H7 (cell line): ENCODE measurements at regions not wholly inside any gene's neighbourhood (a gene's known extent, or its start where the extent isn't known, plus 50 kb on each side); places are given as distances from the start of the nearest gene placed in this dataset.
A peak's percentile ranks its signal among the peaks of the same experiment; 100 is the strongest.

Experiments
- DNase-seq: peaks from one replicate; pipeline ENCODE4 v3.0.0; 2012
- H3K27me3 ChIP-seq: 2 replicates; pipeline ENCODE4 v1.6.0; 2011; ENCODE audit warnings: mild to moderate bottlenecking, low read length; ENCODE audit not compliant: control insufficient read depth, insufficient read depth
- H3K36me3 ChIP-seq: replicated peaks from 2 replicates; pipeline ENCODE4 v1.5.1; 2011; ENCODE audit warnings: low read length; ENCODE audit not compliant: control insufficient read depth, insufficient read depth
- H3K4me3 ChIP-seq: 2 replicates; pipeline ENCODE4 v1.5.1; 2011; ENCODE audit warnings: low read depth, mild to moderate bottlenecking, control low read depth, low read length, moderate library complexity; ENCODE audit not compliant: insufficient read depth

DNA sequence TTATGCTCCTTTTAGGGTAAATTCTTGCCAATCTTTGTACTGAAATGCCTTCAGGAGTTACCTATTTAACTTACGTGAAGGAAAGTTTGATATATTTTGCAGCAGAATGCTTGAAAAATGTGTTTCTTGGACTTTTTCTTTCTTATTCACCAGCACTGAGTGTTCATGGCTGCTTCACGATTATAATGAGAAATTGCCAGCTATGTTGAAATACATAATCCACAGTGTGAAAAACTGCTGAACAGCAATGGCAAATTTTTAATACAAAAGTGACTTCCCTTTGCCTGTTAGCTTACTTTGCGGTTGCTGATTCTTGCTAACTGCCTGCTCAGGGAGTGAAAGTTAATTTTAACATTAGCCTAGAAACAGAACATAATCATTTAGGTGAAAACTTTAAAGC lies 153.8 kb upstream of the SLC4A4 start:
- Histone ChIP-seq H3K36me3 (no peaks in the 10 kb centered on the region), H3K4me3 (no peak overlapping the region), H3K27me3 (peaks cover 44% of the 10 kb centered on the region)
- no peak for DNase-seq

DNA sequence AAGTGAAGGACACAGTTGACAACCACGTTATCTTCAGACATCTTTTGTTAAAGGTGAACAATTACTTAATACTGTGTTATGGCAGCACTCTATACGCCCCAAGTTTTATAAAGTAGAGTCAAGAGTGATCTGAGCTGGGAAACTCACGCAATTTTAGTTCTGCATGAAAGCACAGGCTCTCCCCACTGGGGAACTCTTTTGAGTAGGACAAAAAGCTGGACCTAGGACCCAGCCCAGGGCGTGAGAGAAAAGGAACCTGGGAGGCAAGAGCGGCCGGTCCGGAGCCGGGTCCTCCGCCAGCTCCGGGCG lies 152.6 kb upstream of the SLC4A4 start:
- DNase-seq: no peak
- Histone ChIP-seq H3K36me3 (no peaks in the 10 kb centered on the region), H3K4me3 (peak overlapping the region; percentile 71), H3K27me3 (peaks cover 44% of the 10 kb centered on the region)

- Histone ChIP-seq H3K36me3 (no peaks in the 10 kb centered on the region), H3K4me3 (peak overlapping the region; percentile 71), H3K27me3 (peaks cover 44% of the 10 kb centered on the region)
- peak; percentile 93 for DNase-seq
Measured at GRCh38 chr4:71186566-71187403, 152.0 kb upstream of the SLC4A4 start.

DNA sequence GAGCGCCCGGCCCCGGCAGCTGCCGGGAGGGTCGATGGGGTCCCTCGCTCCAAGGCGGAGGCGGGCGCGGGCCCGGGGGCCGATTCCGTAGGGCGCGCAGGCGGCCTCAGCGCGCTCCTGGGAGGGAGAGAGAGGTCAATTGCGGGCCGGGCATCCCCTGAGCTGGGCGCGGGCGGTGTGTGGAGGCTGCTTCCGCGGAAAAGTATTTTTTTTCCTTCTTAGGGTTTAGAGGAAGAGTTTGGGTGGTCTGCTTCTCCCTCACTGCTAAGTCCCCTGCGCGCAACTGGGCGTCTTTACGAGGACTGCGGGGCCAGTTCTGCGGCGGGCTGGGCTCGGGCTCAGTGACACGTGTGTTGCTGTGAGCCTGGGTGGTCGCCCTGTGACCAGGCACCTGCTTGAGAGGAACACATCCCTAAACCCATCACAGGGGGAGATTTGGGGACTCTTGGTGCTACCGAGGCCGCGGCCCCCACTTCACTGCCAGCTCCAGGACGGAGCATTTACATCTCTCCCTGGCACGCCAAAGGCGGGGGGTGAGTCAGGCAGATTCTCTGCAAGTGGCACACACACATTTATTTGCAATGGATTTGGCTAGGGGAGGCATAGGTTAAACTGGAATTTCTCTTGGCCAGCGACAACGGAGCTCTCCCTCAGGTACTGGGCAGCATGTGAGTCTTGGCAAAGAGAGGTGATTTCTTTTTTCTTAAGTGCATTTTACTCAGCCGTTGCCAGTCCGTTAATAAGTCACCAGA lies 151.2 kb upstream of the SLC4A4 start:
- peak; percentile 79 for DNase-seq
- Histone ChIP-seq H3K4me3 (peak overlapping the region; percentile 71), H3K27me3 (peaks cover 44% of the 10 kb centered on the region), H3K36me3 (no peaks in the 10 kb centered on the region)

DNA sequence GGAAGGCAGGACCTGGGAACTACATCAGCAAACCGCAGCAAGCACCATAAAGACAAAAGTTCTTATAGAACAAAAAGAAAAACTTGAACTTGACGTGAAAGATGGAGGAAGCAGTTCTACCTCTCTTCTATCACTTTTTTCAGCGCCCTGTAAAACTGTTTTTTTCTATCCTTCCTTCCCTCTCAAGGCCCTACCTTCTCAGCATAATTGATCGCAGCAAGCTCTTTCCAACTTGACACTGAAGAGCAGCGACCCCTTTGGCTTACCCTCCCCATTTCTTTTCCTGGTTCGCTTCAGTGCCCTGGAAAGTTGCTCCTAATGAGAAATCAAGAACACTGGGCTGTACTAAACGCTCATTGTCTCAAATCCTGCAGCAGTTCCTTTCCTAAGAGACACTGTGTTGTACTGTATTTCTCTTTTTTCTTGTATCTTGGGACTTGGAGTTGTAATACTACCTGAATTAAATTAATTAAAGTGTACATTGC lies 150.6 kb upstream of the SLC4A4 start:
- Histone ChIP-seq H3K27me3 (peaks cover 44% of the 10 kb centered on the region), H3K36me3 (no peaks in the 10 kb centered on the region), H3K4me3 (peak overlapping the region; percentile 71)
- DNase-seq: peak; percentile 60

GRCh38 chr4:71188951-71189350 lies 149.9 kb upstream of the SLC4A4 start:
- no peak overlapping the region for H3K4me3 ChIP-seq

GRCh38 chr4:71189471-71189870 lies 149.3 kb upstream of the SLC4A4 start:
- Histone ChIP-seq H3K27me3 (peaks cover 43% of the 10 kb centered on the region), H3K4me3 (no peak overlapping the region), H3K36me3 (no peaks in the 10 kb centered on the region)
- no peak for DNase-seq

More at GRCh38 chr4:71188951-71189350, 149.9 kb upstream of the SLC4A4 start:
- no peak for DNase-seq
- no peaks in the 10 kb centered on the region for H3K36me3 ChIP-seq
- H3K27me3 ChIP-seq: peaks cover 44% of the 10 kb centered on the region

GRCh38 chr4:71194454-71194853 lies 144.4 kb upstream of the SLC4A4 start:
- Histone ChIP-seq H3K27me3 (no peaks in the 10 kb centered on the region; the same call in 1 of the 2 replicates), H3K4me3 (no peak overlapping the region), H3K36me3 (no peaks in the 10 kb centered on the region)
- no peak for DNase-seq

DNA sequence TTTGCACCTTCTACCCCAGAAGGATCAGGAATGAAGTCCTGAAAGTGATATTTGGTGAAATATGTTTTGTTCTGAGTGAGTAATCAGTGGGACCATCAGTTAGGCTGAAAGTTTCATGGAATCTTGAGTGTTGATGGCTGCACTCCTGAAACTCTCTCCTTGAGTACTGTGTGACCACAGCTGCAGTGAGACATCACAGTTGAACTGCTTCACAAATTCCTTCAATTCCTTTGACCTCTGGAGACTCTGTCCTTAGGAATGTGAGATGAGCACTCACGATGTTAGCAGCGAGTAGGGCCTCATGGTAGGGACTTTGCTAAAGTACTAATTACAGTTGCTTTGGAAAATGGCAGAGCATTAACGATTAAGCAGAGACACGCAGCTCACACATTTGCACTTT lies 142.9 kb upstream of the SLC4A4 start:
- DNase-seq: peak; percentile 52
- H3K36me3 ChIP-seq: no peaks in the 10 kb centered on the region

DNA sequence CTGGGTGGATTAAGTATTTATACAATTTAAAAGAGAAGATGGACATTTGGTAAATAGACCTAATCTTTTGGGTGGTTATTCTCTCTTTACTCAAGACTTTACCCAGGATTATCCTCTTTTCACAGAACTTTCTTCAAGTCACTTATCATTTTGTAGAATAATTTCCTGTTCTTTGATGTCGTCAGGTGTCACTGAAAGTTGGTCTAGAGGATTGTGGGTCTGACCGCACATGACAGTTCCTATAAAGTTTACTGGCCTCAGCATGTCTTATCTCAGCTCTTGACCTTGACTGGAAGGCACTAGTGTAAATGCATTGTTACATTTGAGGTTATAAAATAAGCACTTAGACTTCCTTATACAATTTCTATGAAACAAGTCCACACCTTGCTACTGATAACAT lies 139.9 kb upstream of the SLC4A4 start:
- no peaks in the 10 kb centered on the region for H3K27me3 ChIP-seq
- no peak for DNase-seq
- H3K4me3 ChIP-seq: no peak overlapping the region
- H3K36me3 ChIP-seq: no peaks in the 10 kb centered on the region

More for the DNA sequence above, 142.9 kb upstream of the SLC4A4 start:
- Histone ChIP-seq H3K4me3 (no peak overlapping the region), H3K27me3 (no peaks in the 10 kb centered on the region)

DNA sequence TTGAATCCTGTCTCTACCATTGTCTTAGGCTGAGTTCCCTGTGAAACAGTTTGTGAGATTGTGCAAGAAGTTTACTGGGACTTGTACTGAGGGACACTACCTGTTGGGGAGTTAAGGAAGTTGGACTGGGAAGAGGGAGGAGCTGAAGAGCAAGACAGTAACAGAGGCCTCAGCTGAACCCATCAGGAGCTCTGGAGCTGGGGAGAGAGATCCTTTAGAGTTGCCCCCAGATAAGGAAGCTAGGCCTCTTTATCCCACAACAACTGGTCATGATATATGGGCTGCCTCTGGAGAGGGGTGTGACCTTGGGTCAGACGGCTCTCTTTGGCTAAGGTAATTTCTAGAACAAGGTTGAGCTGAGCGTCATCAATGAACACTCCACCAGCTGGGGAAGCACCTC lies 137.8 kb upstream of the SLC4A4 start:
- DNase-seq: no peak
- no peaks in the 10 kb centered on the region for H3K27me3 ChIP-seq
- no peaks in the 10 kb centered on the region for H3K36me3 ChIP-seq
- H3K4me3 ChIP-seq: no peak overlapping the region

DNA sequence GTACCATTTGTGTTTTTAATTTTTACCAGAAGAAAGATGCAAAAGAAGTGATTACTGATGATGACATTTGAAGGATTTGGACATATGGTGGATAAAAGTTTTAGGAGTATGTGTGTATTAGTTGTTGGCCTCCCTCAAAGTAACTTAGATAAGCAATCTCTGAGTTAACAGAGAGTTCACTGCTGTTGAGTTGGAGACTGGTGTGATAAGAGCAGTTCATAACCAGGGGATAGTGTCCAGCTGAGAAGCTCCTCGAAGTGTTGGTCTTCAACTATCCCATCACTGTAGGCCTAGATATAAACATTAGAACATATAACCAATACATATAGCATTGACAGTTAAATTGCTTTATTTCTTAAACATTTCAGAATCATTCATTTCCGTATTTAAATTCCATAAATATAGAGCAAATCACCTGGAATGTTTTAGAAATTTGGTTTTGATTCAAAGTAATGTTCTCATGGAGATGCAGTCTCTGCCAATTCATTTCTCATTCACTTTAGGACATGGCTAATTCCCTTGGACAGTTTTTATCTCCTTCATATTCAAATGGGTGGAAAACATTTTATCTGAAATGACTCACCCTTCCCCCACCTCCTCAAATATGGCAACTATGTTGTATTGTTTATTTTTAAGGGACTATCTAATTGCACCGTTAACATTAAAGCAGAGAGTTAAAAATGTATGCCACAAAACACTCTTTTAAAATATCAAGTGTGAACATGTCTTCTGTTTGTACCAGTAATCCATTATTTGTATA lies 136.8 kb upstream of the SLC4A4 start:
- DNase-seq: no peak

DNA sequence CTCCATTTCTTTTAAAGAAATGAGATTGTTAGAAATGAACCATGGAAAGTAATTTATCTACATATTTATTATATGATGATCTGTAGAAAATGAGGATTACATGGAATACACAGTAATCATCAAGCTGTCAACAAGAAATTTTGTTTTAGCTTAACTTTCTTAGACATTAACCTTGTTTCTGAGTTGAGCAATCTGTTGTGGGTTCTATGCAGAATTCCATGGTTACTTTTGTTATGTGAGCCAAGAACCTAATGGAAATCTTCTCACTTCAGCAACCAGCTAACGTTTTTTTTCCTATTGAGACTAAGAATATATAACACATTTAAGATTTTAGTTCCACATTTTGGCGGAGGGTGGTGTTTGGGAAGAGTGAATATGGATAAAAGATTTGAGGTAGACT lies 136.1 kb upstream of the SLC4A4 start:
- H3K4me3 ChIP-seq: no peak overlapping the region
- H3K36me3 ChIP-seq: no peaks in the 10 kb centered on the region
- no peak for DNase-seq
- H3K27me3 ChIP-seq: no peaks in the 10 kb centered on the region

More for the DNA sequence above, 136.8 kb upstream of the SLC4A4 start:
- Histone ChIP-seq H3K4me3 (no peak overlapping the region), H3K36me3 (no peaks in the 10 kb centered on the region), H3K27me3 (no peaks in the 10 kb centered on the region)

GRCh38 chr4:71204056-71204455 lies 134.8 kb upstream of the SLC4A4 start:
- no peak for DNase-seq
- Histone ChIP-seq H3K36me3 (no peaks in the 10 kb centered on the region), H3K27me3 (no peaks in the 10 kb centered on the region), H3K4me3 (no peak overlapping the region)
